ENCODE measurements at regions not wholly inside any gene's neighbourhood (a gene's known extent, or its start where the extent isn't known, plus 50 kb on each side); places are given as distances from the start of the nearest gene placed in this dataset.

- no peak for TF ChIP-seq CTCF (conservative IDR thresholded peaks at IDR 0.05 in 1 of 2, IDR thresholded peaks at IDR 0.05 in 1 of 2; ENCODE audit: extremely low read depth in 1 of 2, insufficient read depth in 1 of 2, low read depth in 1 of 2, low read length in 2 of 2)
- TF ChIP-seq EZH2 (IDR thresholded peaks at IDR 0.05; ENCODE audit: borderline replicate concordance, low read length), result no peak
Observed at GRCh38 chr4:13089659-13089998, 394.5 kb downstream of the RAB28 start.
